Activated naive CD4-positive, alpha-beta T cell treated with anti-CD3 and anti-CD28 coated beads, Interleukin-2, amount 50 U/mL, for 24 hours (primary cell): ENCODE measurements at regions not wholly inside any gene's neighbourhood (a gene's known extent, or its start where the extent isn't known, plus 50 kb on each side); places are given as distances from the start of the nearest gene placed in this dataset.
"Not testable (repeated sequence)": the region's sequence is repeated elsewhere in the genome, so short reads cannot be mapped to it uniquely, and the experiment has no call there.

ENCODE experiments used
- H3K27ac Mint-ChIP-seq: one replicate; pipeline ENCODE4 v1.8.0; 2021; ENCODE audit warnings: mild to moderate bottlenecking, mixed read lengths
- H3K27me3 Mint-ChIP-seq: one replicate; pipeline ENCODE4 v1.8.0; 2021; ENCODE audit warnings: mixed read lengths
- H3K36me3 Mint-ChIP-seq: one replicate; pipeline ENCODE4 v1.8.0; 2021; ENCODE audit warnings: mixed read lengths
- H3K4me1 Mint-ChIP-seq: one replicate; pipeline ENCODE4 v1.8.0; 2021; ENCODE audit warnings: mixed read lengths
- H3K4me3 Mint-ChIP-seq: one replicate; pipeline ENCODE4 v1.8.0; 2021; ENCODE audit warnings: mild to moderate bottlenecking, mixed read lengths
- H3K9me3 Mint-ChIP-seq: one replicate; pipeline ENCODE4 v1.8.0; 2021; ENCODE audit warnings: mixed read lengths

DNA sequence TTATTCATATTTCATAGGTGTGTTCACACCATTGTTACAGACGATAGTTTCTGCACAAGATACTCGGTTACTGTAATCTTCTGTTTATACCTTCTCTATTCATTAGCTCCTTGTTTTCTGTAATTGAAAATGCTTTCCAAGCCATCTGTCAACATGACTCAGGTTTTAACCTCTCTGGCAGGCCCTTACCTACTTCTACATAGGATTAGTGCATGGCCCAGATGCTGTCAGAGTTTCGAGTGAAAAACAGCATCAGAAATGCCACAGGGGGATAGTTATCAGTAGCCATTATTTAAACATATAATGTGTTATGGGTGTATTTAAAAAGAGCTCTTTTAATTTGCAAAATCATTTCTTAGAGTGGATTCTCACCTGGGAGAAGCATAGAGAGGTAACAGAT is 596.4 kb downstream of the FBXO15 start:
- peaks cover 5% of the 10 kb centered on the region for H3K9me3 Mint-ChIP-seq
- no peak overlapping the region for H3K27ac Mint-ChIP-seq
- H3K4me1 Mint-ChIP-seq, result no peaks in the 10 kb centered on the region
- H3K4me3 Mint-ChIP-seq, result no peak overlapping the region
- H3K36me3 Mint-ChIP-seq, result no peaks in the 10 kb centered on the region
- no peaks in the 10 kb centered on the region for H3K27me3 Mint-ChIP-seq

DNA sequence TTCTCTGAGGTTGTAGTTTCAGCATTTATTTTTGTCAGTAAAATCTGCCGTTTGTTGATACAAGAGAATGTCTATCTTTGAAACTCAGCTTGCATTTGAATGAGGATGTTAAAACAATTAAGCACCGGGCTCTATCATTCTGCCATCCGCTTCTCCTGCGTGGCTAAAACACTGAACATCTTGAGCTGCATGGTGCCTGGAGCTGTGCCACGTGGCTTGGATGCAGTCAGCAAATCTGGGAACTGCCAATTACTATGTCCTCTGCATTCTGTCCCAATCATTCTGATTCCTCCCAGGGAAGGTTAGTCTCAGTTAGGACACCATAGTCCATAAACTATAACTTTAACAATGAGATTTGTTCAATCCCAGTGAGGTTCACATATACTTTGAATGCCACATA is 598.4 kb downstream of the FBXO15 start:
- no peak overlapping the region for H3K27ac Mint-ChIP-seq
- H3K4me3 Mint-ChIP-seq, result no peak overlapping the region
- H3K36me3 Mint-ChIP-seq, result no peaks in the 10 kb centered on the region
- H3K27me3 Mint-ChIP-seq, result no peaks in the 10 kb centered on the region
- H3K4me1 Mint-ChIP-seq, result no peaks in the 10 kb centered on the region
- H3K9me3 Mint-ChIP-seq, result peaks cover 5% of the 10 kb centered on the region

DNA sequence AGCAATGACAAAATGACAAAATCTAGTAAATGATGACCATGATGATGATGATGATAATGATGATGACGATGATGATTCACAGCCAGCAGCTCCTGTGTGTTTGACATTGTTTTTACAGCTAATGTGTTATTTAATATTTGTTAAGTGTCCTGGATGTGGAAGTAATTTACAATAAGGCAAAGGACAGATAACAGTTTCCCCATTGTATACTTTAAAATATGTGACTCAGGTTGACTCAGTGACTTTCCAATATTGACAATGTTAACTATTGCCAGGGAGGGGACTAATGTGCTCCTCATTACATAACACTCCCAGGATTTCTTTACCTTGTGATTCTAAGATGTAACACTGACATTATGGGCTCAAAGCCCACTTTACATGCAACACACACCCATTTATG is 602.2 kb downstream of the FBXO15 start:
- H3K4me1 Mint-ChIP-seq, result no peaks in the 10 kb centered on the region
- H3K4me3 Mint-ChIP-seq, result no peak overlapping the region
- H3K9me3 Mint-ChIP-seq, result no peaks in the 10 kb centered on the region
- no peaks in the 10 kb centered on the region for H3K27me3 Mint-ChIP-seq
- H3K36me3 Mint-ChIP-seq, result no peaks in the 10 kb centered on the region
- no peak overlapping the region for H3K27ac Mint-ChIP-seq

DNA sequence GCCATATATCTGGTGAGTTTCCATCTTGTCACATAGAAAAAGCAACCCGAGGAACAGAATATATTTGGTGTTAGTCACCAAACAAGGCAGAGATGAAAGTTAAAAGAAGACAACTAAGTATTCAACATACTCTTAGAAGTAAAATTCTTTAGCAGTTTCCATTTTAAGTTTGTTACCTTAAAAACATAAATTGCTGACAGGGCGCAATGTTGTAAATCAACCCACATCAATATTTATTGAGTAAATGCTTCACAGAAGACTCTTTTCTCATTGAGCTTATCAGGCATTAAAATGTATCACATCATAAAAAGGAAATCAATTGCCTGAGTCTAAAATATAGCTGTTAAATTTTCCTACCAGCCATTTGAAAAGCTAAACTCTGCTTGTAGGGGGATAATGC is 603.0 kb downstream of the FBXO15 start:
- Mint-ChIP-seq H3K36me3 (no peaks in the 10 kb centered on the region), H3K27me3 (no peaks in the 10 kb centered on the region), H3K27ac (no peak overlapping the region), H3K9me3 (no peaks in the 10 kb centered on the region), H3K4me3 (no peak overlapping the region), H3K4me1 (no peaks in the 10 kb centered on the region)

DNA sequence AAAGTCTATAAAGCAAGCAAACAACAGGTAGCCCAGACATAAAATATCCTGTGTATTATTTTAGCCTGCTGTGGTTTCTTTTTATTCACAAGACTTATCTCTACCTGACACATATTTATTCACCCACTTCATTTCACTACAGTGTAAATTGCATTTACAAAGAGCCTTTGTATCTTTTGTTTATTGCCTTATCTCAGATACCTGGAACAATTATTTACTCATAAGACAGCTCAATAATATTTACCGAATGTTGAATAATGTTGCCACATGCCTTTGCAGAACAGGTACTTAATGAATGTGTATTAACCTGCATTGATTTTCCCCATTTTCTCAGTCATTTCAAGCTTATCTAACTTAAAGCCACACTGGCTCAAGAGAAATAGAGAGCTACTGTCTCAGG is 603.6 kb downstream of the FBXO15 start:
- no peaks in the 10 kb centered on the region for H3K4me1 Mint-ChIP-seq
- H3K9me3 Mint-ChIP-seq, result no peaks in the 10 kb centered on the region
- no peak overlapping the region for H3K4me3 Mint-ChIP-seq
- no peaks in the 10 kb centered on the region for H3K36me3 Mint-ChIP-seq
- H3K27ac Mint-ChIP-seq, result no peak overlapping the region
- H3K27me3 Mint-ChIP-seq, result no peaks in the 10 kb centered on the region

DNA sequence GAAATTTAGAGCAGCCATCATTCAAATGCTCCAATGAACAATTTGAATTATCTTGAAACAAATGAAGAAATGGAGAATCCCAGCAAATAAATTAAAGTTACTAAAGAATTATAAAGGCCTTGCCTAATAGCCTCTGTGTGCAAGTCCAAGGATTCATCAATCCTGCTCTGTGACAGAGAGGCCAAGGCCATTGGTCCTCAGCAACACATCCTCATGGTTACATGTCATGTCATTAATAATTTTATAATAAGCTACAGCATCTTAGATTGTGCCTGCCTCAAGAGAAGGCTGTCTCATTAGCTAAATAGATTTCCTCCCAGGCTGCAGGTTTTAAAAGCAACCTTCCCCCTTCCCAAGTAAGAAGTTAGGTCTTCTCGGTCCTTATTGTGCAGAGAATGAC is 611.6 kb downstream of the FBXO15 start:
- H3K36me3 Mint-ChIP-seq, result no peaks in the 10 kb centered on the region
- H3K4me1 Mint-ChIP-seq, result no peaks in the 10 kb centered on the region
- no peaks in the 10 kb centered on the region for H3K9me3 Mint-ChIP-seq
- no peaks in the 10 kb centered on the region for H3K27me3 Mint-ChIP-seq
- H3K4me3 Mint-ChIP-seq, result no peak overlapping the region
- H3K27ac Mint-ChIP-seq, result no peak overlapping the region

DNA sequence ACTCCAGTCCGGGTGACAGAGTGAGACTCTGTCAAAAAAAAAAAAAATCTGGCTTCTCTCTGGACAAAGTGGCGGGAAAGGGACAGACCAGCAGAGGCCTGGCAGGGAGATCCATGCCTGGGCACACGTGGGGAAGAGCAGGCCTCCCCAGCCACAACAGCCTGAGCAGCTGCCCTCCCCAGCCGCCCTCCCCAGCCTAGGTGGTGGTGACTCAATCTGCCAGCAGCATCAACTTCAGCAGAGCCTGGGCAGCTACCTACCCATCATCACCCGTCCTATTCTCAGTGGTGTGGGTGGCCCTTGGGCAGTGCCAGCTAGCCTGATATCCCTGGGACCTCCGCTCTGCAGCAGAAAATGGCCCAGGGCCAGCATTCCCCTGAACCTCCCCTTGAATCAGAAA is 612.4 kb downstream of the FBXO15 start:
- no peaks in the 10 kb centered on the region for H3K4me1 Mint-ChIP-seq

DNA sequence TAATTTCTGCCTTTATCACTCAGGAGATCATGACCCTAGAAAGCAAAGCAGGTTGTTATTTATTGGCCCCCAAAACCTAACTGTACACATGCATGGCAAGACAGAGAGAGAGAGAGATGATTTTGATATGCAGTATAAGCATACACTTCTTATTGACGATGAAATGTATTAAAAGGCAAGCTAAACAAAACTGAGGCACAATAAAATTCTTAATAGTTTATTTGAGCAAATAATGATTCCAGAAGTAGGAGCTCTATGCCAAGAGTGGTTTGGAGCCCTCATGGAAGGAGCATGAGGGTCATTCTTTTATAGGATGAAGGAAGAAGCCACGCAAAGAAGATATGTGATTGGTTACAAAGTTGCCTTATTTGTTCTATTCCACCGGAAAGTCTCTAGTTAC is 616.0 kb downstream of the FBXO15 start:
- Mint-ChIP-seq H3K4me1 (no peaks in the 10 kb centered on the region), H3K27me3 (no peaks in the 10 kb centered on the region), H3K9me3 (no peaks in the 10 kb centered on the region), H3K4me3 (no peak overlapping the region), H3K36me3 (no peaks in the 10 kb centered on the region), H3K27ac (no peak overlapping the region)

More for the DNA sequence above, 612.4 kb downstream of the FBXO15 start:
- no peaks in the 10 kb centered on the region for H3K36me3 Mint-ChIP-seq
- H3K4me3 Mint-ChIP-seq, result no peak overlapping the region
- no peak overlapping the region for H3K27ac Mint-ChIP-seq
- no peaks in the 10 kb centered on the region for H3K9me3 Mint-ChIP-seq
- no peaks in the 10 kb centered on the region for H3K27me3 Mint-ChIP-seq

DNA sequence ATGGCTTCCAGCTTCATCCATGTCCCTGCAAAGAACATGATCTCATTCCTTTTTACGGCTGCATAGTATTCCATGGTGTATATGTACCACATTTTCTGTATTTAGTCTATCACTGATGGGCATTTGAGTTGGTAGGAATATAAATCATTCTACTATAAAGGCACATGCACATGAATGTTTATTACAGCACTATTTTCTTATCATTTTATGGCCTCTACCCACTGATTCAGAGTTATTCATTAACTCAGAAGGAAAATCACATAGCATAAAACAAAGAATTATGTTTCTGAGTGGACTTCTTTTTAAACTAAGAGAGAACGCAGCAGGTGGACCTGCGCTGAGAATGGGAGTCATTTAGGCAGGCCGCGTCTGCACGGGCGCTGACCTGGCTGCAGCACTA is 619.6 kb downstream of the FBXO15 start:
- Mint-ChIP-seq H3K36me3 (no peaks in the 10 kb centered on the region), H3K27ac (no peak overlapping the region), H3K4me3 (no peak overlapping the region), H3K27me3 (no peaks in the 10 kb centered on the region), H3K9me3 (no peaks in the 10 kb centered on the region), H3K4me1 (no peaks in the 10 kb centered on the region)

DNA sequence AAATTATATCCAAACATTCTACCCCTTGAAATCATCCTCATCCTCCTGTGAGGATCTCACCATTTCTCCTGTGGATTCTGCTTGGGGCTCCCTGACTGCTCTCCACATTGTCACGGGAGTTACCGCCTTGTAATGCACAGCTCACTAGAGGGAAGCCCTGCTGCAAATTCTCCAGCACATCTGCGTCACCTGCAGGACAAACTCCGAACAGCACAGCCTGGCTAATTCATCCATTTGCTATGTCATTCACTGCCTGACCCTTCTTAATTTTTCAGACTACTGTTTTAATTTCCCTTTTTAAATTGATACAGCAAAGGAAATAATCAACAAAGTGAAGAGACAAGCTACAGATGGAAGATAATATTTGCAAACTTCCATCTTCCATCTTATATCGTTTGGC is 627.4 kb downstream of the FBXO15 start:
- Mint-ChIP-seq H3K27me3 (no peaks in the 10 kb centered on the region), H3K4me1 (no peaks in the 10 kb centered on the region), H3K36me3 (no peaks in the 10 kb centered on the region), H3K4me3 (no peak overlapping the region), H3K27ac (no peak overlapping the region), H3K9me3 (peaks cover 5% of the 10 kb centered on the region)

DNA sequence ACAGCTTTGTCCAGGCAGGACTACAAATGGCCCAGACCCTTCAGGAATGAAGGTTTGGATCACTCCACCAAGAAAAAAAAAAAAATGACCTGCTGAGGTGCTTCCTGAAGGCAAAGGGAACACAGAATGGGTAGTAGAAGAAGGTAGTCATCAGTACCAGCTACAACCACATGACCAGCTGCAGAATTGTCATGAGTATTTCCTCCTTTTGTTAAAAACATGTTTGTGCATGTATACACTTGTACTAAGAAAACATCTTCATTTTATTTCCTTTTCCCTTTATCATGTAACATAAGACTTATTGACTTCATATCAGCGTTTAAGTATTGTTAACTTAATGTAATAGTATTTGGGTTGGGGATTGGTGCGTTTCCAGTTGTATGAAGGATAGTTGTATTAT is 631.6 kb downstream of the FBXO15 start:
- not testable (repeated sequence) for H3K4me3 Mint-ChIP-seq, H3K27me3 Mint-ChIP-seq, H3K4me1 Mint-ChIP-seq, H3K27ac Mint-ChIP-seq, H3K9me3 Mint-ChIP-seq, H3K36me3 Mint-ChIP-seq

DNA sequence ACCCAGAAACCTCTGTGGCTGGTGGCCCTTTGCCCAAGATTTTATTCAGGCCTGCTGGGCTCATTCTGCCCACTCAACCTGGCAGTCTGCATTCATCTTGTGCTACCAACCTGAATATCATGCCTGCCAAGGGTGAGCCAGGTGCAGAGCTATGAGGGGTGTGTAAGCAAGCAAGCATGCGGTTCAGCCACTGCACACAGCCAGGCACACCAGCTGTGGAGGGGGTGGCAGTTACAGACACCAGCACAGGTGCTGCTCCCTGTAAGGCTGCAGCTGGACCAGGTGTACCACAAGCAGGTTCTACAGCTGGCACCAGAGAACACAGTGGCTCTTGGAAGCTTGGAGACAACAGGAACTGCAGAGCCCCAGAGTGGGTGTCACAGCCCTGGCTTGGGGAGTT is 633.2 kb downstream of the FBXO15 start:
- H3K36me3 Mint-ChIP-seq, result no peaks in the 10 kb centered on the region
- H3K9me3 Mint-ChIP-seq, result peaks cover 5% of the 10 kb centered on the region
- H3K27ac Mint-ChIP-seq, result no peak overlapping the region
- H3K4me1 Mint-ChIP-seq, result no peaks in the 10 kb centered on the region
- H3K4me3 Mint-ChIP-seq, result no peak overlapping the region
- no peaks in the 10 kb centered on the region for H3K27me3 Mint-ChIP-seq

DNA sequence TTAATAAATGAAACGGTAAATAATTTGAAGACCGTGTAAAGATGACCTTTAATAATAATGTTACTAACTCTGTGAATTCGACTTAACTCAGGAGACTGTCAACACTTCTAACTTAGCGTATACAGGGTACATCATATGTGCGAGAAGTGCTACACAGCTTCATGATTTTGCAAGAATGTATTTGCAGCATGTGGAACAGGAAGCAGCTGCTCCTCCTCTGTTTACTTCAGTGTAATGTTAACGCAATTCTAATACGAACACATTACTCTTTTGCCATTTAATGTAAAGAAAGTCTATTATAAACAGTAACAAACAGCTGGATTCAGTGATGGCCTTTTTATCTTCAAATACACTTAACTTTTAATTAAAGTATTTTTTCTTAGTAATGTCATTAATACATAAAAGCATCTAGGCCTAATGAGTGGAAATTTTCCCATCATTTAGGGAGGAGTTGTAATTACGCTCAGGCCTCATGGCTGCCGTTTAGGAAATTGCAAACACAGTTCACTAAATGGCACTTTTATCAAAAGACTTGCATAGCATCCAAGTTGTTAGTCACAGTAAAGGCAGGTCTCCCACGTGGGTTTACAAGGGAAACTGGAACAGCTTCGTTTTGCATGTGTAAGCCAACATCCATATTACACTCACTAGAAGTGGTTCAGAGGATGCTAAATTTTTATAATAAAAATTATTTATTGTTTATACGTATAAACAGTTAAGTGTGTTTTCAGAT is 635.7 kb downstream of the FBXO15 start:
- Mint-ChIP-seq H3K9me3 (peaks cover 5% of the 10 kb centered on the region), H3K4me3 (no peak overlapping the region), H3K27ac (no peak overlapping the region), H3K4me1 (no peaks in the 10 kb centered on the region), H3K36me3 (no peaks in the 10 kb centered on the region), H3K27me3 (no peaks in the 10 kb centered on the region)

DNA sequence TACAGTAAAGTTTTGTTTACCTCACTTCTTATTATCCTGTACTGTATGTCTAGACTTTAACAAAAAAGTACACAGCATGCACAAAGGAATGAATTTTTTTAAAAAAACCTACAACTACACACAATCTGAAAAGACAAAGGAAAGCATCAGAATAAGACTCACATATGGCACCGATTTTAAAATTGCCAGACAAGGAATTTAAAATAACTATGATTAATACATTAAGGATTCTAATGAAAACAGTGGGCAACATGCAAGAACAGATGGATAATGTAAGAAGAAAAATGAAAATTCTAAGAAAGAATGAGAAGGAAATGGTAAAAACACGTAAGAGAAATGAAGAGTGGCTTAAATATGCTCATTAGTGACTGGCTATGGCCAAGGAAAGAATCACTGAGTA is 638.2 kb downstream of the FBXO15 start:
- no peak overlapping the region for H3K27ac Mint-ChIP-seq
- no peaks in the 10 kb centered on the region for H3K4me1 Mint-ChIP-seq
- no peaks in the 10 kb centered on the region for H3K9me3 Mint-ChIP-seq
- H3K36me3 Mint-ChIP-seq, result no peaks in the 10 kb centered on the region
- no peaks in the 10 kb centered on the region for H3K27me3 Mint-ChIP-seq
- H3K4me3 Mint-ChIP-seq, result no peak overlapping the region

DNA sequence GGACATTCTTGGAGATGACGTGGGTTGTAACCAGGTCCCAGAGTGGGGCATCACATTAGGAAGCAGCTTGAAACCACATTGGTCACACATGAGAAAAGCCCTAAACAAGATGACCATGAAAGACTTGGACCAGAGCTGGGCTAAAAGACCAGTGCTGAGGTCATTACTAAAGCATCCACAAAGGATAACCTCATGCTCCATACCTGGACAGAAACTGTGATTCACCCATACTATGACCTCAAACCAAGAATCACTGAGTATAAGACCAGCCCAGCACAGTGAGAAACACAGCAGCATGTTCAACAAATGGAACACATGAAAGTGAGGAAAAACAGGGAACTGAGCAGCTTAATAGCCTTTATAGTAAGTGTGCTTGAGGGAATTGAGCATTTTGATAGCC is 635.5 kb upstream of the NETO1 start:
- Mint-ChIP-seq H3K4me1 (no peaks in the 10 kb centered on the region), H3K9me3 (peaks cover 5% of the 10 kb centered on the region), H3K36me3 (no peaks in the 10 kb centered on the region), H3K27me3 (no peaks in the 10 kb centered on the region), H3K27ac (no peak overlapping the region), H3K4me3 (no peak overlapping the region)

DNA sequence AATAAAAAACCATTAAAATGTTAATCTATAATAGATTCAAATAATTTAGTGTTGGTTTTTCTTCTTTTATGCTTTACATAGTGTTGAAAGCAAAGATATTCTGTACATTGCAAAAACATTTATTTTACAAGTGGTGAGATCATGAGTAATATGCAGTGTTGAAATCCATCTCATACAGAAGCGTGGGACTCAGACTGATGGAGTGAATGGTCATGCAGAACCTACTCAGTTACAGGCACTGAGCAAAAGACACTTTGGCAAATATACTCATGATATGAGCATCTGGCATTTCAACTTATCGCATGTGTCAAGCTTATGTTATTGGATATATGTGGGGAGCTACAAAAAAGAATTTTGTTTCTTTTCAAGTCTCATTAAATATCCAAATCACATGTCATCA is 620.2 kb upstream of the NETO1 start:
- peaks cover 5% of the 10 kb centered on the region for H3K9me3 Mint-ChIP-seq
- H3K27me3 Mint-ChIP-seq, result no peaks in the 10 kb centered on the region
- no peak overlapping the region for H3K27ac Mint-ChIP-seq
- no peak overlapping the region for H3K4me3 Mint-ChIP-seq
- H3K36me3 Mint-ChIP-seq, result no peaks in the 10 kb centered on the region
- H3K4me1 Mint-ChIP-seq, result no peaks in the 10 kb centered on the region

DNA sequence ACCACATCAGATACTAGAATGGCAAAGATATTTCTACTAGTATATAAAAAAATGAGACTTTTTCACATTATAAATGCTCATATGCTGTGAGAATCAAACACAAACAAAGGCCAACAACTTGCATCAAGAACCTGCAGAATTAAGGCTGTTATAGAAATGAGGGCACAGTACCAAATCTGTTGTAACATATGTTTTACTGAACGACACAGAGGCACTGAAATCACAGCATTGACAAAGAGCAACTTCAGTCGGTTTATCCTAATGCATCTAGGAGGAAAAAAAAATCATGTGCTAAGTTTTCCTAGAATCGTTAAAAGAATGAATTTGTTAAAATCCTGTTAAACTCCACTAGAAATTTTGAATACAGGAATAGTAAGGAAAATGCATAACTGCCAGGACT is 617.4 kb upstream of the NETO1 start:
- no peaks in the 10 kb centered on the region for H3K4me1 Mint-ChIP-seq
- peaks cover 5% of the 10 kb centered on the region for H3K9me3 Mint-ChIP-seq
- H3K27me3 Mint-ChIP-seq, result no peaks in the 10 kb centered on the region
- no peaks in the 10 kb centered on the region for H3K36me3 Mint-ChIP-seq
- H3K4me3 Mint-ChIP-seq, result no peak overlapping the region
- H3K27ac Mint-ChIP-seq, result no peak overlapping the region
